ENCODE measurements at regions not wholly inside any gene's neighbourhood (a gene's known extent, or its start where the extent isn't known, plus 50 kb on each side); places are given as distances from the start of the nearest gene placed in this dataset.
A peak's percentile ranks its signal among the peaks of the same experiment; 100 is the strongest.

DNA sequence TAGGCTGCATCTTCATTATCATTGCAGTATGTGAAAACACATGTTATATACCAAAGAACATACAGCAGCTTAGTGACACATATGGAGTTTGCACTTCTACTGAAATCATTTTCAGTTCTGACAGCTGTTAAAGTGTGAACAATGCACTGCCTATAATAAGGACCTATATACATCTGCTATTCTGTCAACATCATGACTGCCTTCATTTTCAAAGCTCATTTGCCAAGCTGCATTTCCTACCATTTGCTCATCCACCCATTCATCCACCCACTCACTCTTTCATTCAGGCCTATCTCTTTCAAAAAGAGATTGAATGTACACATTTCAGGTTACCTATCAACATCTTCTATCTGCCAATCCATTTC, 81.7 kb upstream of the STK17B start:
- H3K36me3 Mint-ChIP-seq: peaks cover 24% of the 10 kb centered on the region
- H3K27ac Mint-ChIP-seq: no peak overlapping the region
- peaks cover 68% of the 10 kb centered on the region for H3K4me1 Mint-ChIP-seq
- no peak overlapping the region for H3K4me3 Mint-ChIP-seq
- H3K9me3 Mint-ChIP-seq (ENCODE audit: low read depth): peaks cover 2% of the 10 kb centered on the region
- H3K27me3 Mint-ChIP-seq: no peaks in the 10 kb centered on the region
- ATAC-seq (peak; percentile 6), DNase-seq (no peak)
- CTCF ChIA-PET: interaction anchor here (1.0 to 1.4 kb wide), 2 partner anchors 9 to 48 kb away, joined by 3 to 4 read pairs; no protein-coding TSS in a partner anchor

DNA sequence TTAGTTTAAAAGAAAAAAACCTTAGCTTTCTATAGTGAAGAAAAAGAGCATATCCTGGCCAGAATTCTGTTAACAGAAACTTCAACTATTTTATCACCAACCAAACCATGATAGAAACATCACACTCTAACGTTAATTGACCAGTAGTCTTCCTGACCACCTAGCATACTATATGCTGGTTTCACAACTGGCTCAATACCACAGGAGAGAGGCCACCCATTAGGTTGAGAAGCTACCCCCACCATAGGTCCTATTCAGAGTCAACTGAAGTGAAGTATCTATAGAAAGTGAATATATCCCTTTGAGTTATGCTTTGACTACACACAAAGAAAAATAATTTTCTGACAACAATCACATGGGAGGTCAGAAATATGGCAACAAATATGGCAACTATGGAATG, 85.2 kb upstream of the STK17B start:
- H3K36me3 Mint-ChIP-seq: peaks cover 18% of the 10 kb centered on the region
- H3K9me3 Mint-ChIP-seq (ENCODE audit: low read depth): peaks cover 2% of the 10 kb centered on the region
- no peaks in the 10 kb centered on the region for H3K27me3 Mint-ChIP-seq
- H3K4me1 Mint-ChIP-seq: peaks cover 65% of the 10 kb centered on the region
- ATAC-seq: no peak
- no peak for DNase-seq
- no peak overlapping the region for H3K27ac Mint-ChIP-seq
- no peak overlapping the region for H3K4me3 Mint-ChIP-seq
- CTCF ChIA-PET: interaction anchor here (0.8 to 1.6 kb wide), 5 partner anchors 12 to 79 kb away, joined by 3 to 6 read pairs (median 3); no protein-coding TSS in a partner anchor

DNA sequence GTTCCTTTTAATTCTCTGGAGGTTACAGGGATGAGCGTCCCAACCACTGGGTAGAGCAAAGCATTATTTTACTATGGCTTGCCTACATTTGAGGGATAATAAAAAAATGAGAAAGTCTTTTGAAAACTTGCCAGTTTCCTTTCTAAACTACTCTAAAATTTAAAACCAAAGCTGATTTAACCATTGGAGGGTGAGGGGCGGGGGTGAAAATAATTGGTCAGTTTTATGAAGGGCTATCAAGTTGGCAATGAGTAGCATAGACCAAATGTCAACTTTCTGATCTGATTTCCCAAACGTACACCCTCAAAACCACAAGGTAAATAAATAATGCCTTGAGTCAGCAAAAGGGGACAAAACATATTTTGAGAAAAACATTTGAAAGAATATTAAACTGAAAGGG, 85.7 kb upstream of the STK17B start:
- no peak overlapping the region for H3K4me3 Mint-ChIP-seq
- no peak for ATAC-seq
- peaks cover 2% of the 10 kb centered on the region for H3K9me3 Mint-ChIP-seq (ENCODE audit: low read depth)
- no peaks in the 10 kb centered on the region for H3K27me3 Mint-ChIP-seq
- H3K4me1 Mint-ChIP-seq: peaks cover 65% of the 10 kb centered on the region
- H3K27ac Mint-ChIP-seq: no peak overlapping the region
- no peak for DNase-seq
- CTCF ChIA-PET: interaction anchor here (1.6 kb wide), 1 partner anchor 13 kb away, joined by 5 read pairs; no protein-coding TSS in a partner anchor
- H3K36me3 Mint-ChIP-seq: peaks cover 17% of the 10 kb centered on the region

DNA sequence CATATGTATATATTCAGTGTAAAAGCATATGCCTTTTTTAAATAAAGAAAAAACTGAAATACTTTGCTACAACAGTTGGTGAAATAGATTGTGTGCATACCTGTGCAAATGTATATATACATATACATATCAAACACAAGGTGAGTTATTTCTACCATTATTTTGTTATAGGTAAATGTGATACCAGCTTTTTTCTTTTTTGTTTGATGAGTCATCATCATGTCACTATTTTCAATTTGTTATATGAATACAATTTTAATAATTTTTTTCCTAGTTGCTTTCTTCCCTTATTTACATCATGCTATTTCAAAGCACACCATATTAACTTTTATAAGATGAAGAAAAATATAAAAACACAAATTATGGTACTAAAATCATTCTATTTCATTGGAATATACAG, 87.0 kb upstream of the STK17B start:
- Mint-ChIP-seq H3K4me1 (peaks cover 65% of the 10 kb centered on the region), H3K9me3 (ENCODE audit: low read depth) (peaks cover 2% of the 10 kb centered on the region), H3K27me3 (no peaks in the 10 kb centered on the region), H3K4me3 (no peak overlapping the region), H3K36me3 (peaks cover 11% of the 10 kb centered on the region), H3K27ac (no peak overlapping the region)
- CTCF ChIA-PET: interaction anchor here (0.7 to 4.6 kb wide), 3 partner anchors 10 to 47 kb away, joined by 3 to 28 read pairs (median 4); no protein-coding TSS in a partner anchor
- DNase-seq (no peak), ATAC-seq (no peak)

DNA sequence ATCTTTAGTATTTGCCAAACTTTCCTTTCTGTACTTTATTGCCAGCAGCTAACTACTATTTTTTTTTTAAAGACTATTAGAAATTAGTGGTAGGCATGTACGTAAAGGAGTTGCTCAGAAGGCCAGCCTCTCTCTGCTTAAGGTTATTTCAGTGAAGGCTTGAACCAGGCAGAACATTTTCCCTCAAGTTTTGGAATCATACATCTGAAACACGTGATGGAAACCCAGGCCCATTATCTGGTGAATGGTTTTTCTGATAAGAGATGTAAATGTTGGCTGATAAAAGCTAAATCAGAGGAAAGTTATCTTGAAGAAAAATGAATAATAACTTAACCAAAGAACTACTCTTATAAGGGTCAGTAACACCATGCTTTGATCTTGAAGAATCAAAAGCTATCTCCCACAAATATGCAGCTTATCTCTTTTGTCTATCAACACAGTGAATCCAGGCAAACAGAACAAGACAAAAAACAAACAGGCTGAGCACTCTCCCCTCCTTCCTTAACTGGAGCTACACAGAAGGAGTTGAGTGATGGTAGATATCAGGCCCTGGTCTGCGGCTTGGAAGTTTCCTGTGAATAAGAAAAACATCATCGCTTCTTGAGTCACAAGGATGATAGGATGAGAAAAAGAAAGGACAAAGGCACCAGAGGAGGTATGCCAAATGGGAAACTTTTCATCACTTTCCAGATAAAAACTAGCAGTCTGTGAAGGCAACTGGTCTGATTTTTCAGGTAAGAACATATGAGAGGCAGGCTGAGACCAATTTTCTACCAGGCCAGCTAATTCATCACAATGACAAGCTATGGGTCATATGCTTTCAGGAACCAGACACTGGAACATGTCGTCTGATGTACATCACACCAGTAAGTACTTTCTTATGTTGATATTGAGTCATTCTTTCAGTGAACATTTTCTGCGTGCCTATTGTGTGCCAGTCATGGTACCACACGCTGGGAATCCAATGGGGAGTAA, 88.4 kb upstream of the STK17B start:
- peak overlapping the region; percentile 73 for H3K4me3 Mint-ChIP-seq
- DNase-seq: peak; percentile 68
- H3K36me3 Mint-ChIP-seq: peaks cover 8% of the 10 kb centered on the region
- H3K9me3 Mint-ChIP-seq (ENCODE audit: low read depth): peaks cover 2% of the 10 kb centered on the region
- ATAC-seq: peak; percentile 52
- CTCF ChIA-PET: interaction anchor here (0.8 to 4.6 kb wide), 18 partner anchors 8 to 181 kb away, joined by 3 to 33 read pairs (median 4); no protein-coding TSS in a partner anchor
- H3K27ac Mint-ChIP-seq: peak overlapping the region; percentile 93
- no peaks in the 10 kb centered on the region for H3K27me3 Mint-ChIP-seq
- peaks cover 72% of the 10 kb centered on the region for H3K4me1 Mint-ChIP-seq

DNA sequence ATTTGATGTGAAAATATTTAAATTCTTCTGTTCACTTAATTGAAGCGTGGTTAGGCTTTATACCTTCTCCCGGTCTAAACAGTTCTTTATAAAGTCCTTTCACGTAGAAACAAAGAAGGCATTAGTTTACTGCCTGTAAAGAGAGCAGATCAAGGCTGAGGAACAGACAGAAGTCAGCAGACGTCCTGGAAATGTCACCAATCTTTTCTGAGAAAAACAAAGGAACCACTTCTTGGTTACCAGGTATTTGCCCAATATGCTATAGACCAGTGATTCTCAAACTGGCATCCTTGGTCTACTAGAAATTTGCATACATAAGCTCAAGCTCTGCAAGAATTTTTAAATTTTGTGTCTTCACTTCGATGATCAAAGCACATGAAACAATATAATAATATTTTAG, 89.2 kb upstream of the STK17B start:
- Mint-ChIP-seq H3K4me1 (peaks cover 78% of the 10 kb centered on the region), H3K4me3 (peak overlapping the region; percentile 73), H3K9me3 (ENCODE audit: low read depth) (peaks cover 2% of the 10 kb centered on the region), H3K27ac (peak overlapping the region; percentile 93), H3K36me3 (peaks cover 8% of the 10 kb centered on the region), H3K27me3 (no peaks in the 10 kb centered on the region)
- CTCF ChIA-PET: interaction anchor here (0.8 to 4.6 kb wide), 14 partner anchors 9 to 182 kb away, joined by 3 to 33 read pairs (median 4); no protein-coding TSS in a partner anchor
- peak; percentile 50 for ATAC-seq
- DNase-seq: no peak

DNA sequence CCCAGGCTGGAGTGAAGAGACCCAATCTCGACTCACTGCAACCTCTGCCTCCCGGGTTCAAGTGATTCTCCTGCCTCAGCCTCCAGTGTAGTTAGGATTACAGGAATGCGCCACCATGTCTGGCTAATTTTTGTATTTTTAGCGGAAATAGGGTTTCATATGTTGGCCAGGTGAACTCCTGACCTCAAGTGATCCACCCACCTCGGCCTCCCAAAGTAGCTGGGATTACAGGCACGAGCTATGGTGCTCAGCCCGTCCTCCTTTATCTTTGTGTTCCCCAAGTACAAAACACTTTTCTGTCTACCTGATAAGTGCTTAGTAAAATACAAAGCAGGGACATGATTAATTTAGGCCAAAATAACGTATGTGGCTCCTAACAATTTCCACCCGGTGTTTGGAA, 91.2 kb upstream of the STK17B start:
- Mint-ChIP-seq H3K27me3 (no peaks in the 10 kb centered on the region), H3K9me3 (ENCODE audit: low read depth) (no peaks in the 10 kb centered on the region), H3K4me3 (peak overlapping the region; percentile 59), H3K27ac (peak overlapping the region; percentile 93), H3K36me3 (peaks cover 6% of the 10 kb centered on the region), H3K4me1 (peaks cover 81% of the 10 kb centered on the region)
- DNase-seq (no peak), ATAC-seq (peak; percentile 6)
- CTCF ChIA-PET: interaction anchor here (1.4 to 4.3 kb wide), 3 partner anchors 24 to 92 kb away, joined by 4 to 33 read pairs (median 6); partner anchors contain the start of gene STK17B

DNA sequence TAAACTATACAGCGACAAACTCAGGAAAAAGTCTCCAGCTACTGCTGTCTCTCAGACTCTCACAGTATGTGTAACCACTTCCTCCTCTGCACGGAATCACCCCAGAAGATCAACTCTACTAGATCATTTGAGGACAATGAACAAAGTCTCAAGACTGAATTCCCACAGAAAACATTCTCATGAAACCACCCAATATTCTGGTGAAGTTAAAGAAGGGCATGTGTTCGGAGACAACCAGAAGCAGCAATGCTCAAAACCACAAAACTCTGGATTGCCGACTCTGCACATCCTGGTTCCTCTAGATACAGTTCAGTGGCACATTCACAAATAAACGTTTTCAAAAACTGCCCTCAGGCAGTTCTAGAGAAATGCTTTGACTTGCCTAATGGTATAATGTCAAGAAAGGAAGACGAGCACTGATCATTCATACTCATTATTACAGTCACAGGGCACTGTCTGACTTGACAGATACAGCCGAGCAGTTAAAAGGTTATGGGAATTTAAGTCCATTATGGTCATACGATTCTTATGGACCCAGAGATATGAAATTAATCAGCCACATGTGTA, 91.9 kb upstream of the STK17B start:
- ATAC-seq (peak; percentile 76), DNase-seq (peak; percentile 77)
- Mint-ChIP-seq H3K27me3 (no peaks in the 10 kb centered on the region), H3K4me1 (peaks cover 81% of the 10 kb centered on the region), H3K4me3 (peak overlapping the region; percentile 59), H3K36me3 (peaks cover 6% of the 10 kb centered on the region), H3K27ac (peak overlapping the region; percentile 93), H3K9me3 (ENCODE audit: low read depth) (no peaks in the 10 kb centered on the region)
- CTCF ChIA-PET: interaction anchor here (1.4 to 4.3 kb wide), 3 partner anchors 25 to 93 kb away, joined by 4 to 33 read pairs (median 6); partner anchors contain the start of gene STK17B

DNA sequence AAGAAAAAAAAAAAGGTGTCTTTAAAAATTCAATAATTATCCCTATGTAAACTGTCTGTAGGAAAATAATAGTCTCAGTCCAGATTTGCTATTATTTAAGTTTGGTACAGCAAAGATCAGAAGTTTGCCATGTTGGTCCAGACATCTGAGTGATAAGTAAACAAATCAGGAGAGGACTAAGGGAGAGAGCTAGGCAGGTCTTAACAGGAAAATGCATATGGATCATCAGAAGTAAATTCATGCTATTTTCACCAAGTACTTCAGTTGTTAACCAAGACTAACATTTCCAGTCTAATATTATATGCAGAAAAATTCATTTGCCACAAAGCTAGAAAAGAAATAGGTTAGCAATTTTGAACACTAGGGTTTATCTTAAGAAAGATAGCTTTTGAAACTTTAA, 95.0 kb upstream of the STK17B start:
- Mint-ChIP-seq H3K4me3 (no peak overlapping the region), H3K9me3 (ENCODE audit: low read depth) (no peaks in the 10 kb centered on the region), H3K27me3 (no peaks in the 10 kb centered on the region), H3K27ac (no peak overlapping the region), H3K36me3 (peaks cover 7% of the 10 kb centered on the region), H3K4me1 (peaks cover 79% of the 10 kb centered on the region)
- DNase-seq (no peak), ATAC-seq (no peak)
- CTCF ChIA-PET: interaction anchor here (1.2 to 4.9 kb wide), 3 partner anchors 10 to 95 kb away, joined by 3 to 25 read pairs (median 4); partner anchors contain the start of gene STK17B

DNA sequence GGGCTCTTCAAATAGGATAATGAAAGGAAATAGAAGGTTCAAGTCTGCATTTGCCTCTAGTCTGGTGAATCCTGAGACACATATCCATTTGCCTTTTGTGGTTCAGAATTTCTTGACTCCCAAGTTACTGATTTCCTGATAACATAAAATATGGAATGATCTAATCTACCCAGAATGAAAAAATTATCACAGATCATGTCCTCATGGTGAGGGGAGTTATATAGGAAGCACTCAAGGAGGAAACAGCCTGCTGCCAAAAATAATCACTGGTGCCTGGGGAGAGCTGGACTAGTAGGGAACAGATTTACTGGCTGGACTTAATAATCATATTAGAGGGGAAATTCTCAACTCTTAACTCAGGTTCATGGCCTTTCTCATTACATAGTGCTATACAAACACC, 95.5 kb upstream of the STK17B start:
- Mint-ChIP-seq H3K27ac (peak overlapping the region; percentile 30), H3K27me3 (no peaks in the 10 kb centered on the region), H3K36me3 (peaks cover 9% of the 10 kb centered on the region), H3K4me1 (peaks cover 81% of the 10 kb centered on the region), H3K9me3 (ENCODE audit: low read depth) (no peaks in the 10 kb centered on the region), H3K4me3 (no peak overlapping the region)
- DNase-seq: no peak
- CTCF ChIA-PET: interaction anchor here (1.0 to 4.9 kb wide), 5 partner anchors 9 to 97 kb away, joined by 3 to 25 read pairs (median 4); partner anchors contain the start of gene STK17B
- ATAC-seq: no peak

DNA sequence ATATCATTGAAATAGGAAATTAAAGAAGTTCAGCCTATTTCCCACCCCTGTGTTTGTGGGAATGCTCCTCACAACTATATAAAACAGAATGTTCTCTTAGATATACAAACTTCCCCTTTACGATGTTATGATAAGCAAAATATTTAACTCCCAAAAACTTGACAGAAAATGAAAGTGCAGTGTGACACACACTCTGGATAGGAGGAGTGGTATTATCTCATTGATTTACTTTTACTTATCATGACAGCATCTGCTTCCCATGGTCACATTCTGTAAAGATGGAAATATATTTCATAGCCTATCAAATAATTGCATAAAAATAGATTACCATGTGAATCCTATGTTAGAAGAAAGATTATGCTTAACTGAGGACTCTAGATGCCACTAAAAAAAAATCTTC, 96.6 kb upstream of the STK17B start:
- ATAC-seq (peak; percentile 13), DNase-seq (no peak)
- H3K36me3 Mint-ChIP-seq: peaks cover 11% of the 10 kb centered on the region
- CTCF ChIA-PET: interaction anchor here (0.6 to 4.9 kb wide), 8 partner anchors 8 to 186 kb away, joined by 3 to 25 read pairs (median 4); no protein-coding TSS in a partner anchor
- peak overlapping the region; percentile 63 for H3K4me3 Mint-ChIP-seq
- H3K9me3 Mint-ChIP-seq (ENCODE audit: low read depth): no peaks in the 10 kb centered on the region
- peaks cover 72% of the 10 kb centered on the region for H3K4me1 Mint-ChIP-seq
- no peaks in the 10 kb centered on the region for H3K27me3 Mint-ChIP-seq
- H3K27ac Mint-ChIP-seq: peak overlapping the region; percentile 85

DNA sequence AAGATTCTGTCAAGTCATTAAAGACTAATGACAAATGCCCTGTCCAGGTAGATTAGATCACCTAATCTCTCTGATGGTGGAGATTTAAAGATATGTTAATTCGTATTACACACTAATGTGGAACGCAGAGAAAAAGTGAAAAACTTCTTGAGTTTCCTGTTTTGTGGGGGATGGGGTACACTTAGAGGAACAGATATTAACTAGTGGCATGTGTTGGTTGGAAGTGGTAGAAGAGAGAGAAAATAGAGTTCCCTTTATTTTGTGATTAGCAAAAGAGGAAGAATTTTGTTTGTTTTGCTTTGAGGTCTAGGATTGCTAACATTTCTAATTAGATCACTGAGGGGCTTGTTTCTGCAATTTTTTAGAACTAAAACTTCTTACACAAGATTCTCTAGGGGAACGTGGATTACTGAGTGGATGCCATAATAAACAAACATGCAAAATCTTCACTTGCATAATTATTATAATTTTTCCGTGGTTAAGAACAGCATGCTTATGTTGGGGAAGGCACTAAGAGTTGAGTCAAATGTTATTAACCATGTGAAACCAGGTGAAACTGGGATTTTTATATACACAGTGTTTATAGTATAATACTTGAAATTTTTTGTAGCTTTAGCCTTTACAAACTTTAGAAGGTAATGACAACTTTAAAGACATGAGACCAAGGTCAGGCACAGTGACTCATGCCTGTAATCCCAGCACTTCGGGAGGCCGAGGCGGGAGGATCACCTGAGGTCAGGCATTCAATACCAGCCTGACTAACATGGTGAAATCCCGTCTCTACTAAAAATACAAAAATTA, 97.4 kb upstream of the STK17B start:
- DNase-seq (no peak), ATAC-seq (peak; percentile 46)
- Mint-ChIP-seq H3K9me3 (ENCODE audit: low read depth) (no peaks in the 10 kb centered on the region), H3K27me3 (no peaks in the 10 kb centered on the region), H3K36me3 (peaks cover 10% of the 10 kb centered on the region), H3K4me1 (peaks cover 67% of the 10 kb centered on the region), H3K27ac (peak overlapping the region; percentile 85), H3K4me3 (peak overlapping the region; percentile 63)
- CTCF ChIA-PET: interaction anchor here (0.6 to 4.9 kb wide), 12 partner anchors 7 to 1435 kb away, joined by 3 to 25 read pairs (median 4); no protein-coding TSS in a partner anchor

Data from activated CD8-positive, alpha-beta memory T cell treated with anti-CD3 and anti-CD28 coated beads, Interleukin-2, amount 10 ng/mL, durations not matched to agents 7 days and 5 days (primary cell).